Pancreas (tissue), 10 donors: ENCODE measurements at regions not wholly inside any gene's neighbourhood (a gene's known extent, or its start where the extent isn't known, plus 50 kb on each side); places are given as distances from the start of the nearest gene placed in this dataset.
A peak's percentile ranks its signal among the peaks of the same experiment; 100 is the strongest.
"Not testable (repeated sequence)": the region's sequence is repeated elsewhere in the genome, so short reads cannot be mapped to it uniquely, and the experiment has no call there.

Source experiments
- ATAC-seq, 4 donors: fragments of 200-7000 bp; cut with Tn5 transposase; one replicate each; pipeline versions ENCODE4 v1.8.0 to v1.9.1; 2020; ENCODE audit warnings: mild to moderate bottlenecking in 4 of 4, moderate library complexity in 4 of 4
- DNase-seq, 6 donors: peaks; one replicate each; pipeline ENCODE4 v3.0.0-alpha.2; 2020
- FAIRE-seq: peaks from 2 replicates; lab custom pipeline; 2012; peaks lifted over from hg19 to GRCh38; lab: Jason Lieb, UNC
- H3K27ac ChIP-seq, 4 donors: fragments of 200-600 bp; sonication (generic); 1 replicate in 3 of 4; 2 replicates in 1 of 4; pipeline versions ENCODE4 v1.5.0 to v1.8.0; 2020
- H3K27me3 ChIP-seq, 4 donors: fragments of 200-600 bp; one replicate each; pipeline ENCODE4 v1.8.0; 2021
- H3K36me3 ChIP-seq, 3 donors: fragments of 200-600 bp; sonication (generic) in 1 of 3; one replicate each; pipeline versions ENCODE4 v1.5.0 to v1.8.0; 2020 to 2021
- H3K4me1 ChIP-seq, 3 donors: fragments of 200-600 bp; one replicate each; pipeline ENCODE4 v1.8.0; 2021
- H3K4me3 ChIP-seq, 4 donors: fragments of 200-600 bp; sonication (generic) in 2 of 4; one replicate each; pipeline versions ENCODE4 v1.5.0 to v1.8.0; 2020 to 2021
- H3K9me3 ChIP-seq, 4 donors: fragments of 200-600 bp; one replicate each; pipeline ENCODE4 v1.8.0; 2021
- WGBS, 2 donors: extraction: QIAGEN DNeasy Blood & Tissue Kit; methylation state at CpG; one replicate each; pipeline ENCODE4 v1.1.7; 2013; 5-methylcytosine and 5-hydroxymethylcytosine counted together
- intact Hi-C, 3 donors: fragments of 100-400 bp; cut with DNase I; formaldehyde crosslinking; loops; one replicate each; pipeline versions ENCODE4 v1.11.1 to v1.14.2; 2022
- TF ChIP-seq, protein P1 (sequence below), 4 donors: fragments of 200-600 bp; sonication (generic) in 3 of 4; IDR thresholded peaks; one replicate each; pipeline versions ENCODE4 v1.5.0 to v1.8.0; 2021; ENCODE audit warnings: antibody characterized with exemption in 4 of 4
- donor health status: healthy with polysubstance abuse.
- donor health status: DM: no; HTN: no; CAD: no; lungs with moderate emphysema.
- donor health status: DM: no; HTN: no; CAD: no.
- donor health status: control.
- donor health status: control.
- donor health status: Bipolar disorder and iron deficiency.
- donor health status: DM: yes; HTN: yes; CAD: no.
- donor health status: DM: no; HTN: no; CAD: no.
- donor health status: DM: no; HTN: no; CAD: no.
- donor health status: DM: yes; HTN: yes; CAD: no.

- TF ChIP-seq, protein P1, sequence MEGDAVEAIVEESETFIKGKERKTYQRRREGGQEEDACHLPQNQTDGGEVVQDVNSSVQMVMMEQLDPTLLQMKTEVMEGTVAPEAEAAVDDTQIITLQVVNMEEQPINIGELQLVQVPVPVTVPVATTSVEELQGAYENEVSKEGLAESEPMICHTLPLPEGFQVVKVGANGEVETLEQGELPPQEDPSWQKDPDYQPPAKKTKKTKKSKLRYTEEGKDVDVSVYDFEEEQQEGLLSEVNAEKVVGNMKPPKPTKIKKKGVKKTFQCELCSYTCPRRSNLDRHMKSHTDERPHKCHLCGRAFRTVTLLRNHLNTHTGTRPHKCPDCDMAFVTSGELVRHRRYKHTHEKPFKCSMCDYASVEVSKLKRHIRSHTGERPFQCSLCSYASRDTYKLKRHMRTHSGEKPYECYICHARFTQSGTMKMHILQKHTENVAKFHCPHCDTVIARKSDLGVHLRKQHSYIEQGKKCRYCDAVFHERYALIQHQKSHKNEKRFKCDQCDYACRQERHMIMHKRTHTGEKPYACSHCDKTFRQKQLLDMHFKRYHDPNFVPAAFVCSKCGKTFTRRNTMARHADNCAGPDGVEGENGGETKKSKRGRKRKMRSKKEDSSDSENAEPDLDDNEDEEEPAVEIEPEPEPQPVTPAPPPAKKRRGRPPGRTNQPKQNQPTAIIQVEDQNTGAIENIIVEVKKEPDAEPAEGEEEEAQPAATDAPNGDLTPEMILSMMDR (IDR thresholded peaks at IDR 0.05), result no peak
- Histone ChIP-seq H3K4me1 (no peaks in the 10 kb centered on the region), H3K9me3 (no peaks in the 10 kb centered on the region), H3K36me3 (no peaks in the 10 kb centered on the region), H3K4me3 (no peak overlapping the region), H3K27me3 (peaks cover 0 to 2% (median 0%) of the 10 kb centered on the region in 4 donors), H3K27ac (no peak overlapping the region)
- DNase-seq (no peak), FAIRE-seq (no peak), ATAC-seq (no peak)
- WGBS, 2 donors, result 69 to 77% methylated on average over 4 of the region's 4 CpGs
- intact Hi-C loops, result no loop called here
Measured at GRCh38 chr3:23129117-23129516, 74.0 kb upstream of the UBE2E2 start.

- FAIRE-seq, result no peak
- no peak for DNase-seq
- no peak overlapping the region for H3K4me3 ChIP-seq
- no peaks in the 10 kb centered on the region for H3K4me1 ChIP-seq
- TF ChIP-seq, protein P1 (IDR thresholded peaks at IDR 0.05), result no peak
- intact Hi-C loops, result no loop called here
- ATAC-seq, result peak in 3 of 4 donors; percentile 34 to 53 (median 46)
- H3K9me3 ChIP-seq, result no peaks in the 10 kb centered on the region
- no peaks in the 10 kb centered on the region for H3K27me3 ChIP-seq
- H3K27ac ChIP-seq, result no peak overlapping the region
- no peaks in the 10 kb centered on the region for H3K36me3 ChIP-seq
- 39 to 47% methylated on average over 3 of the region's 3 CpGs for WGBS, 2 donors
Measured at GRCh38 chr3:23129817-23130216, 73.3 kb upstream of the UBE2E2 start.

DNA sequence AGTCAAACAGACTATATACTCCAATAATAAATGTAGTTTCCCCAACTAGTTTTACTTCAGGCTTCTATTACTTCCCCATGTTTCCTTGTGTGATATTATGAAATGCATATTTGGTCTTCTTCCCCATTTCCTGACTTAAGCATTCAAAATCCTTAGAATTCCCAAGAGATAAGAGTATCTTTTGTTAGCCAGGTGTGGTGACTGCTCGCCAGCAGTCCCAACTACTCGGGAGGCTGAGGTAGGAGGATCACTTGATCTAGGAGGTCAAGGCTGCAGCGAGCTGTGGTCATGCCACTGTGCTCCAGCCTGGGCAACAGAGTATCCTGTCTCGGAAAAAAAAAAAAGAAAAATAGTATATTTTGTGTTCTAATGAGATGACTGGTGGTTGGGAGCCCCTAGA lies 72.7 kb upstream of the UBE2E2 start:
- TF ChIP-seq, protein P1 (IDR thresholded peaks at IDR 0.05), result no peak
- WGBS, 2 donors, result 79 to 84% methylated on average over 4 of the region's 4 CpGs
- no peaks in the 10 kb centered on the region for H3K4me1 ChIP-seq
- no peak overlapping the region for H3K27ac ChIP-seq
- no peaks in the 10 kb centered on the region for H3K36me3 ChIP-seq
- H3K27me3 ChIP-seq, result no peaks in the 10 kb centered on the region
- DNase-seq (no peak), FAIRE-seq (no peak), ATAC-seq (no peak)
- no peaks in the 10 kb centered on the region for H3K9me3 ChIP-seq
- intact Hi-C loops, result no loop called here
- no peak overlapping the region for H3K4me3 ChIP-seq

DNA sequence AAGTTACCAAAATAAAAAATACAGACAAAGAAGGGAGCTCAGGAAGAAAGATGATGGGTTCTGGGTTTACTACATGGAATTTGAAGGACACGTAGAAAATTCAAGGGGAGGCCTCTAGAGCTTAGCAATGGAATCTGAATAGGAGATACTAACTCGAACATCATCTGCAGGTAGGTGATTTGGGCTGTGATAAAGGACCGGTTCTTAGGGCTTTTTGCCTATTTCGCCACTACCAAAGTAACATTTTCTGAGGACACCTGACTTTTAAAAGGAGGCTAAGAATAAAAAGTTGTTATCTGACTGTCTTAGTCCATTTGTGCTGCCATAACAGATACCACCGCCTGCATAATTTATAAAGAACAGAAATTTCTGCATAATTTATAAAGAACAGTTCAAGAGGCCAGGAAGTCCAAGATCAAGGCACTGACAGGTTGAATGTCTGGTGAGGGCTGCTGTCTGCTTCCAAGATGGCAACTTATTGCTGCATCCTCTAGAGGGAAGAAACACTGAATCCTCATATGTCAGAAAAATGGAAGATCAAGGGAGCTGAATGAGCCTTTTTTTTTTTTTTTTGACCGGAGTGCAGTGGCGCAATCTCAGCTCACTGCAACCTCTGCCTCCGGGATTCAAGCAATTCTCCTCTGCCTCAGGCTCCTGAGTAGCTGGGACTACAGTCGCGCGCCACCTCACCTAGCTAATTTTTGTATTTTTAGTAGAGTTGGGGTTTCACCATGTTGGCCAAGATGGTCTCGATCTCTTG lies 67.9 kb upstream of the UBE2E2 start:
- DNase-seq (no peak), FAIRE-seq (no peak)

DNA sequence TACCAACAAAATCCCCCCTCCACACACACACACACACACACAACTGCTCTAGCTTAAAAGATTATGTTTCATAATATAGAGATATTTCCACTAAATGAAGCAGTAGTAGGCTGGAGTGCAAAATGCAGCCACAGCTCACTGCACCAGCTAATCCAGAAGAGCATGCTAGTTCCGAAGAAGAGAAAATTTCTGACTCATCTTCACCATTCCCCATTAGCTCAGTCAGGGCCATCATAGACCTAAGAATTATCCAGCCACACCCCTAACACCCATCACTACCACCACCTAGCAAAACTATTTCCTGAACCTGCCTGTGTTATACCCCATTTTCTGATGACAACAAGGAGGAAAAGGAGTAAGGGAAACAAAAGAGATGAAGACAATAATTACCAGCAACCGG lies 67.1 kb upstream of the UBE2E2 start:
- FAIRE-seq (no peak), ATAC-seq (no peak), DNase-seq (no peak)
- WGBS, 2 donors, result 77 to 86% methylated on average over 2 of the region's 2 CpGs
- H3K27ac ChIP-seq, result no peak overlapping the region
- TF ChIP-seq, protein P1 (IDR thresholded peaks at IDR 0.05), result no peak
- H3K4me1 ChIP-seq, result no peaks in the 10 kb centered on the region
- intact Hi-C loops, result no loop called here
- no peak overlapping the region for H3K4me3 ChIP-seq
- no peaks in the 10 kb centered on the region for H3K36me3 ChIP-seq
- no peaks in the 10 kb centered on the region for H3K27me3 ChIP-seq
- no peaks in the 10 kb centered on the region for H3K9me3 ChIP-seq

More for the DNA sequence above, 67.9 kb upstream of the UBE2E2 start:
- no peak for ATAC-seq
- Histone ChIP-seq H3K4me3 (no peak overlapping the region), H3K27me3 (no peaks in the 10 kb centered on the region), H3K9me3 (no peaks in the 10 kb centered on the region), H3K4me1 (no peaks in the 10 kb centered on the region), H3K36me3 (no peaks in the 10 kb centered on the region), H3K27ac (no peak overlapping the region)
- TF ChIP-seq, protein P1 (IDR thresholded peaks at IDR 0.05), result no peak
- intact Hi-C loops, result no loop called here
- WGBS, 2 donors, result 81 to 94% methylated on average over 12 of the region's 12 CpGs

DNA sequence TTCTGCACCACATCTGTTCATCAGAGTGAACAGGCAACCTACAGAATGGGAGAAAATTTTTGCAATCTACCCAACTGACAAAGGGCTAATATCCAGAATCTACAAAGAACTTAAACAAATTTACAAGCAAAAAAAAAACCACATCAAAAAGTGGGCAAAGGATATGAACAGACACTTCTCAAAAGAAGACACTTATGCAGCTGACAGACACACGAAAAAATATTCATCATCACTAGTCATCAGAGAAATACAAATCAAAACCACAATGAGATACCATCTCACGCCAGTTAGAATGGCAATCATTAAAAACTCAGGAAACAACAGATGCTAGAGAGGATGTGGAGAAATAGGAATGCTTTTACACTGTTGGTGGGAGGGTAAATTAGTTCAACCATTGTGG lies 59.1 kb upstream of the UBE2E2 start:
- H3K4me1 ChIP-seq, H3K27me3 ChIP-seq, intact Hi-C loops, H3K9me3 ChIP-seq, DNase-seq, H3K4me3 ChIP-seq, H3K27ac ChIP-seq, ATAC-seq, FAIRE-seq, H3K36me3 ChIP-seq: not testable (repeated sequence)
- WGBS, 2 donors, result 58 to 75% methylated on average over 2 of the region's 2 CpGs
